ENCODE measurements at regions not wholly inside any gene's neighbourhood (a gene's known extent, or its start where the extent isn't known, plus 50 kb on each side); places are given as distances from the start of the nearest gene placed in this dataset.

DNA sequence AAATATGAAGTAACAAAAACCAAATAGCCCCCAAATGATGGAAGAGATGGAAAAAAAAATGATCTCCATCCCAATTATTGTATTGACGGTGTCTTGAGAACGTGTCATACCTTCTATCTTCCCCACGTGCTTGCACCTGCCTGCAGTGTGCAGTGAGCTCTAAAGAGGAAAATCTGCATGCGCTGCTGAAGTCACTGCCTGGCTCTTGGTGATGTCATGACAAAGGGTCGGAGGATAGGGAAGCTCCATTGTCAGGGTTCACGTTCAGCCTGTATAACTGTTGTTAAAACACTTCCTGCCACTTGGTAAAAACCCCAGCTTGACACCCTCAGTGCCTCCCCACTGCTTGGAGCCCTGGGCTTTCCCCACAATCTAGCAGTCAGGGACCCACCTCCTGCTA is 549.2 kb upstream of the MKI67 start:
- Histone ChIP-seq H3K27ac (ENCODE audit: low read length) (no peak overlapping the region), H3F3A (ENCODE audit: insufficient read depth, low read length, poor library complexity, severe bottlenecking) (no peaks in the 10 kb centered on the region), H3K9me3 (ENCODE audit: low read length) (no peaks in the 10 kb centered on the region), H4K20me1 (ENCODE audit: insufficient read depth) (no peaks in the 10 kb centered on the region), H3K9ac (ENCODE audit: low read length) (no peak overlapping the region), H3K79me2 (replicated peaks; ENCODE audit: insufficient read depth, low read length) (no peaks in the 10 kb centered on the region), H3K9me2 (ENCODE audit: insufficient read depth, low read length) (no peaks in the 10 kb centered on the region), H3K36me3 (ENCODE audit: insufficient read depth, low read length) (no peaks in the 10 kb centered on the region), H2AFZ (ENCODE audit: low read depth, low read length) (no peak overlapping the region), H3K4me2 (ENCODE audit: low read length) (no peak overlapping the region), H3K4me3 (ENCODE audit: low read length) (no peak overlapping the region), H3K27me3 (ENCODE audit: insufficient read depth, low read depth, low read length) (no peaks in the 10 kb centered on the region)
- TF ChIP-seq SMC3 (conservative IDR thresholded peaks at IDR 0.05; ENCODE audit: poor library complexity): no peak
- no peak for TF ChIP-seq EP300 (conservative IDR thresholded peaks at IDR 0.05; ENCODE audit: poor library complexity, severe bottlenecking)
- TF ChIP-seq, protein P1, sequence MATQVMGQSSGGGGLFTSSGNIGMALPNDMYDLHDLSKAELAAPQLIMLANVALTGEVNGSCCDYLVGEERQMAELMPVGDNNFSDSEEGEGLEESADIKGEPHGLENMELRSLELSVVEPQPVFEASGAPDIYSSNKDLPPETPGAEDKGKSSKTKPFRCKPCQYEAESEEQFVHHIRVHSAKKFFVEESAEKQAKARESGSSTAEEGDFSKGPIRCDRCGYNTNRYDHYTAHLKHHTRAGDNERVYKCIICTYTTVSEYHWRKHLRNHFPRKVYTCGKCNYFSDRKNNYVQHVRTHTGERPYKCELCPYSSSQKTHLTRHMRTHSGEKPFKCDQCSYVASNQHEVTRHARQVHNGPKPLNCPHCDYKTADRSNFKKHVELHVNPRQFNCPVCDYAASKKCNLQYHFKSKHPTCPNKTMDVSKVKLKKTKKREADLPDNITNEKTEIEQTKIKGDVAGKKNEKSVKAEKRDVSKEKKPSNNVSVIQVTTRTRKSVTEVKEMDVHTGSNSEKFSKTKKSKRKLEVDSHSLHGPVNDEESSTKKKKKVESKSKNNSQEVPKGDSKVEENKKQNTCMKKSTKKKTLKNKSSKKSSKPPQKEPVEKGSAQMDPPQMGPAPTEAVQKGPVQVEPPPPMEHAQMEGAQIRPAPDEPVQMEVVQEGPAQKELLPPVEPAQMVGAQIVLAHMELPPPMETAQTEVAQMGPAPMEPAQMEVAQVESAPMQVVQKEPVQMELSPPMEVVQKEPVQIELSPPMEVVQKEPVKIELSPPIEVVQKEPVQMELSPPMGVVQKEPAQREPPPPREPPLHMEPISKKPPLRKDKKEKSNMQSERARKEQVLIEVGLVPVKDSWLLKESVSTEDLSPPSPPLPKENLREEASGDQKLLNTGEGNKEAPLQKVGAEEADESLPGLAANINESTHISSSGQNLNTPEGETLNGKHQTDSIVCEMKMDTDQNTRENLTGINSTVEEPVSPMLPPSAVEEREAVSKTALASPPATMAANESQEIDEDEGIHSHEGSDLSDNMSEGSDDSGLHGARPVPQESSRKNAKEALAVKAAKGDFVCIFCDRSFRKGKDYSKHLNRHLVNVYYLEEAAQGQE (IDR thresholded peaks at IDR 0.05; ENCODE audit: borderline replicate concordance): no peak
- no peak for TF ChIP-seq EZH2 (IDR thresholded peaks at IDR 0.05; ENCODE audit: borderline replicate concordance, insufficient read depth, low read length, poor library complexity, severe bottlenecking)
- no peak for TF ChIP-seq MXI1 (conservative IDR thresholded peaks at IDR 0.05; ENCODE audit: poor library complexity, severe bottlenecking)
- TF ChIP-seq, protein P2, sequence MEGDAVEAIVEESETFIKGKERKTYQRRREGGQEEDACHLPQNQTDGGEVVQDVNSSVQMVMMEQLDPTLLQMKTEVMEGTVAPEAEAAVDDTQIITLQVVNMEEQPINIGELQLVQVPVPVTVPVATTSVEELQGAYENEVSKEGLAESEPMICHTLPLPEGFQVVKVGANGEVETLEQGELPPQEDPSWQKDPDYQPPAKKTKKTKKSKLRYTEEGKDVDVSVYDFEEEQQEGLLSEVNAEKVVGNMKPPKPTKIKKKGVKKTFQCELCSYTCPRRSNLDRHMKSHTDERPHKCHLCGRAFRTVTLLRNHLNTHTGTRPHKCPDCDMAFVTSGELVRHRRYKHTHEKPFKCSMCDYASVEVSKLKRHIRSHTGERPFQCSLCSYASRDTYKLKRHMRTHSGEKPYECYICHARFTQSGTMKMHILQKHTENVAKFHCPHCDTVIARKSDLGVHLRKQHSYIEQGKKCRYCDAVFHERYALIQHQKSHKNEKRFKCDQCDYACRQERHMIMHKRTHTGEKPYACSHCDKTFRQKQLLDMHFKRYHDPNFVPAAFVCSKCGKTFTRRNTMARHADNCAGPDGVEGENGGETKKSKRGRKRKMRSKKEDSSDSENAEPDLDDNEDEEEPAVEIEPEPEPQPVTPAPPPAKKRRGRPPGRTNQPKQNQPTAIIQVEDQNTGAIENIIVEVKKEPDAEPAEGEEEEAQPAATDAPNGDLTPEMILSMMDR (IDR thresholded peaks at IDR 0.05; ENCODE audit: poor library complexity, severe bottlenecking): no peak
- no peak for TF ChIP-seq TAF1 (IDR thresholded peaks at IDR 0.05; ENCODE audit: low read depth)
- no peak for TF ChIP-seq RAD21 (conservative IDR thresholded peaks at IDR 0.05)
- no peak for TF ChIP-seq POLR2AphosphoS5 (IDR thresholded peaks at IDR 0.05)

DNA sequence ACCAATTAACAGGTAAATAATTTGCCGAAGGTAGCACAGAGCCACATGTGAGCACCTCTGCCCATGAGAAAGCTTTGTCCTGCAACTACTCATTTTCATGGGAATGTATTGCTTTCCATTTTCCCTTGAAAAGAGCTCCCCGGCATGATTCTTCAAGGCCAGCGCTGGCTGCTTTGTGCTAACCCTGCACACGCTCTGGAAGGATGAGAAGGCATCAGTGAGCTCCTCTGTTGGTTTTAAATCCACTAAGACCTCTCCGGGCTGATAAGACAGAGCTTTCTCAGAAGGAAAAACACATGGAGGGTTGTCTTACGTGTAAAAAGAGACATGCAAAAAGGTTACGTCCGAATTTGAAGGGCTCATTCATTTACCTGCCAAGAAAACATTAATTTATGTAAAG is 553.9 kb upstream of the MKI67 start:
- no peaks in the 10 kb centered on the region for H3K79me2 ChIP-seq (replicated peaks; ENCODE audit: insufficient read depth, low read length)
- no peak for TF ChIP-seq EZH2 (IDR thresholded peaks at IDR 0.05; ENCODE audit: borderline replicate concordance, insufficient read depth, low read length, poor library complexity, severe bottlenecking)
- TF ChIP-seq, protein P1 (IDR thresholded peaks at IDR 0.05; ENCODE audit: borderline replicate concordance): no peak
- no peak for TF ChIP-seq RAD21 (conservative IDR thresholded peaks at IDR 0.05)
- TF ChIP-seq POLR2AphosphoS5 (IDR thresholded peaks at IDR 0.05): no peak
- TF ChIP-seq SMC3 (conservative IDR thresholded peaks at IDR 0.05; ENCODE audit: poor library complexity): no peak
- no peak for TF ChIP-seq TAF1 (IDR thresholded peaks at IDR 0.05; ENCODE audit: low read depth)
- TF ChIP-seq MXI1 (conservative IDR thresholded peaks at IDR 0.05; ENCODE audit: poor library complexity, severe bottlenecking): no peak
- TF ChIP-seq EP300 (conservative IDR thresholded peaks at IDR 0.05; ENCODE audit: poor library complexity, severe bottlenecking): no peak
- TF ChIP-seq, protein P2 (IDR thresholded peaks at IDR 0.05; ENCODE audit: poor library complexity, severe bottlenecking): no peak
- no peaks in the 10 kb centered on the region for H4K20me1 ChIP-seq (ENCODE audit: insufficient read depth)
- H3F3A ChIP-seq (ENCODE audit: insufficient read depth, low read length, poor library complexity, severe bottlenecking): no peaks in the 10 kb centered on the region
- H3K27me3 ChIP-seq (ENCODE audit: insufficient read depth, low read depth, low read length): no peaks in the 10 kb centered on the region
- H2AFZ ChIP-seq (ENCODE audit: low read depth, low read length): no peak overlapping the region
- H3K27ac ChIP-seq (ENCODE audit: low read length): no peak overlapping the region
- no peak overlapping the region for H3K4me3 ChIP-seq (ENCODE audit: low read length)
- no peaks in the 10 kb centered on the region for H3K36me3 ChIP-seq (ENCODE audit: insufficient read depth, low read length)
- H3K9me3 ChIP-seq (ENCODE audit: low read length): no peaks in the 10 kb centered on the region
- no peaks in the 10 kb centered on the region for H3K9me2 ChIP-seq (ENCODE audit: insufficient read depth, low read length)
- no peak overlapping the region for H3K9ac ChIP-seq (ENCODE audit: low read length)
- no peak overlapping the region for H3K4me2 ChIP-seq (ENCODE audit: low read length)
